MCF 10A (cell line): ENCODE measurements at regions not wholly inside any gene's neighbourhood (a gene's known extent, or its start where the extent isn't known, plus 50 kb on each side); places are given as distances from the start of the nearest gene placed in this dataset.

Experiments used
- BruUV-seq: library from RNA; stranded (reverse); fragments of 400-500 nt; replicated peaks from 2 replicates; lab custom pipeline; 2021; lab: Mats Ljungman, UMichigan
- CTCF ChIA-PET: fragments of 300-600 bp; sonication (Branson Sonifier 250); formaldehyde crosslinking; extraction: SDS; loops from one replicate; lab custom pipeline; 2021; ENCODE audit warnings: antibody characterized with exemption, inconsistent platforms; lab: Yijun Ruan, JAX
- POLR2A ChIA-PET: fragments of 300-600, 350-650 bp; sonication (Branson Sonifier 250); formaldehyde crosslinking; extraction: SDS; loops from one replicate; lab custom pipeline; 2020; ENCODE audit warnings: antibody characterized with exemption, inconsistent platforms; lab: Yijun Ruan, JAX
- DNase-seq: peaks from one replicate; pipeline ENCODE4 v3.0.0-alpha.2; 2018; ENCODE audit not compliant: unreplicated experiment
- H3K27ac Mint-ChIP-seq: one replicate; pipeline ENCODE4 v1.8.0; 2022; ENCODE audit warnings: mild to moderate bottlenecking, low read depth, mixed read lengths; ENCODE audit not compliant: unreplicated experiment
- H3K27me3 Mint-ChIP-seq: one replicate; pipeline ENCODE4 v1.8.0; 2022; ENCODE audit warnings: mixed read lengths; ENCODE audit not compliant: insufficient read depth, unreplicated experiment
- H3K36me3 Mint-ChIP-seq: one replicate; pipeline ENCODE4 v1.8.0; 2022; ENCODE audit warnings: mild to moderate bottlenecking, moderate library complexity, mixed read lengths; ENCODE audit not compliant: insufficient read depth, unreplicated experiment
- H3K4me1 Mint-ChIP-seq: one replicate; pipeline ENCODE4 v1.8.0; 2022; ENCODE audit warnings: mixed read lengths; ENCODE audit not compliant: insufficient read depth, unreplicated experiment
- H3K4me3 Mint-ChIP-seq: one replicate; pipeline ENCODE4 v1.8.0; 2022; ENCODE audit warnings: mild to moderate bottlenecking, moderate library complexity, mixed read lengths; ENCODE audit not compliant: unreplicated experiment
- H3K9me3 Mint-ChIP-seq: one replicate; pipeline ENCODE4 v1.8.0; 2022; ENCODE audit warnings: mixed read lengths; ENCODE audit not compliant: unreplicated experiment
- intact Hi-C: fragments of 100-400 bp; cut with micrococcal nuclease; formaldehyde crosslinking; loops from 2 replicates; pipeline ENCODE4 v1.14.1; 2022
- TF ChIP-seq, protein P1 (sequence below): fragments of 200-600 bp; IDR thresholded peaks from one replicate; pipeline ENCODE4 v1.8.0; 2022; ENCODE audit warnings: antibody characterized with exemption, mild to moderate bottlenecking; ENCODE audit not compliant: unreplicated experiment

DNA sequence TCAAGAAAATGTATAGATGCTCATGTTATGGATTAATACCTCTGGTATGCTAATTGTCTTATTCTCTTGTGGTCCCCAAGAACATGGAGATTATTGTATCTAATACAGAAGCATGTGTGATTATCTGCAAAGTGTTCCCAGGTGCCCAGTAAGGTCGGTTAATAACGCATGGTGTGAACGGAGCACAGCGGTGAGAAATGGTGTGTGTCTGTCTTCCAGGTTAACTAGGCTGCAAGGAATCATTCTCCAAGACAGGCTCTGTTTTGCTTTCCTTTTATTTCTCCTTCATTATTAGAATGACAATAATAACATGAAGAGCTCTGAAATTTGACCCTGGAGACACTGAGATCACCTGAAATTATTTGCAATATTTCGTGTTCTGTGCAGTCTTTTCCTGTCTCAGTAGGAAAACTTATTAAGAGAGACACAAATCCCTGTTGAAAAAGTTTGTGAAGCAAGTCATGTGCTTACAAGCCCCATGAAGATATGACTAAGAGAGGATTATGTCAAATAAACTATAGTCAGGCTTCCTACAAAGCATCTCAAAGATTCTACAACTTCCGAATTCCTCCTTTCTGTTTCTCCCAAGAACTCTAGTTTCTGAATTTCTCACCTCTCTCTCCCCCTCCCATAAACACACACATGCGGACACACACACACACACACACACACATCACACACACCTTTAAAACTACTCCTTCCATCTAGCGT, 230.9 kb downstream of the HS3ST1 start:
- ChIA-PET POLR2A (no interaction called here), CTCF (no interaction called here)
- TF ChIP-seq, protein P1, sequence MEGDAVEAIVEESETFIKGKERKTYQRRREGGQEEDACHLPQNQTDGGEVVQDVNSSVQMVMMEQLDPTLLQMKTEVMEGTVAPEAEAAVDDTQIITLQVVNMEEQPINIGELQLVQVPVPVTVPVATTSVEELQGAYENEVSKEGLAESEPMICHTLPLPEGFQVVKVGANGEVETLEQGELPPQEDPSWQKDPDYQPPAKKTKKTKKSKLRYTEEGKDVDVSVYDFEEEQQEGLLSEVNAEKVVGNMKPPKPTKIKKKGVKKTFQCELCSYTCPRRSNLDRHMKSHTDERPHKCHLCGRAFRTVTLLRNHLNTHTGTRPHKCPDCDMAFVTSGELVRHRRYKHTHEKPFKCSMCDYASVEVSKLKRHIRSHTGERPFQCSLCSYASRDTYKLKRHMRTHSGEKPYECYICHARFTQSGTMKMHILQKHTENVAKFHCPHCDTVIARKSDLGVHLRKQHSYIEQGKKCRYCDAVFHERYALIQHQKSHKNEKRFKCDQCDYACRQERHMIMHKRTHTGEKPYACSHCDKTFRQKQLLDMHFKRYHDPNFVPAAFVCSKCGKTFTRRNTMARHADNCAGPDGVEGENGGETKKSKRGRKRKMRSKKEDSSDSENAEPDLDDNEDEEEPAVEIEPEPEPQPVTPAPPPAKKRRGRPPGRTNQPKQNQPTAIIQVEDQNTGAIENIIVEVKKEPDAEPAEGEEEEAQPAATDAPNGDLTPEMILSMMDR = no peak
- BruUV-seq = no TSS peak
- H3K27ac Mint-ChIP-seq = no peak overlapping the region
- DNase-seq = no peak
- intact Hi-C loops = no loop called here
- H3K9me3 Mint-ChIP-seq = peaks cover 18% of the 10 kb centered on the region
- no peaks in the 10 kb centered on the region for H3K27me3 Mint-ChIP-seq
- H3K4me3 Mint-ChIP-seq = no peak overlapping the region
- no peaks in the 10 kb centered on the region for H3K4me1 Mint-ChIP-seq
- peaks cover 5% of the 10 kb centered on the region for H3K36me3 Mint-ChIP-seq

DNA sequence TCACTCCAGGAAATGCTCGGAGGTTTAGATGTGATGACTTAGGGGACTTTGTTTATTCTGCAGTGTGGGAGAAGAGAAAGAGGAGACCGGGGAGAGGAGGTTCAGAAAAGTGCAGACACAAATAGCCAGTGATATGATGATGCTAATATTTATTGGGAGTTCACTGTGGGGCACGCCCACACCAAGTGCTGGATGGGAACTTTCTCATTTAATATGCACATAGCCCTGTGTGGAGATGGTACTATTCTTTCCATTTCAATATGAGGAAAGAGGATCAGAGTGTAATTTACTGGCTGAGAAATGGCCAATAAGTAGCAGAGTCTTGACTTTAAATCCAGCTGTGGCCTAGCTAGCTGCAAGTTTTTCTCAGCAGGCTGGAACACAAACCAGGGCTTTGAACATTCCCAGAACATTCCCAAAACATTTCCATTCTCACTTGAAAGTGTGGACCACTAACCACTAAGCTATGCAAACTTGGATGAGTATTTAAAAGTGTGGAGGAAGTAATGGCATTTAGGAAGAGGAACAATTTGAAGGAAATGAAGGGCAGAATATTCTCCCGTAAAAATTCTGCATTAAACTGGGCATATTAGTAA, 231.7 kb downstream of the HS3ST1 start:
- ChIA-PET POLR2A (no interaction called here), CTCF (no interaction called here)
- H3K27ac Mint-ChIP-seq = no peak overlapping the region
- intact Hi-C loops = no loop called here
- no TSS peak for BruUV-seq
- no peak overlapping the region for H3K4me3 Mint-ChIP-seq
- peaks cover 5% of the 10 kb centered on the region for H3K36me3 Mint-ChIP-seq
- DNase-seq = no peak
- no peaks in the 10 kb centered on the region for H3K27me3 Mint-ChIP-seq
- TF ChIP-seq, protein P1 = no peak
- no peaks in the 10 kb centered on the region for H3K4me1 Mint-ChIP-seq
- peaks cover 20% of the 10 kb centered on the region for H3K9me3 Mint-ChIP-seq

DNA sequence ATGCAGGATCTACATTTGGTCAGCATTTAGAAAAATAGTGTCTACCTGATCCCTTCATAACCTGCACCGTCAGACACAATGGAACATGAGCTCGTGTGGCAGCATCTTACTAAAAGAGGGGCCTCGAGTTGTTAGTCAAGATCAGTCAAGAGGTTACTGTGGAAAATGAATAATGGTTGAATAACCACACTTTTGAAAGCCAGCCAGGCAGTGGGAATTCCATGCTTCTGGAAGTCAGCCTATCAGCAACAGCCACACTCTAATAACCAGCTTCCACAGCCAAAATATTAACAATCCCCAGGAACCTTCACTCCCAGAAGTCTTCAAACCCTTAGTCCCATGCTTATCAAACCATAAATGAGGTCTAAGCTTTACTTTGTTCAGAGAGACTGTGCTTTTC, 234.3 kb downstream of the HS3ST1 start:
- Mint-ChIP-seq H3K4me3 (no peak overlapping the region), H3K4me1 (no peaks in the 10 kb centered on the region), H3K36me3 (peaks cover 5% of the 10 kb centered on the region), H3K9me3 (peaks cover 25% of the 10 kb centered on the region), H3K27ac (no peak overlapping the region), H3K27me3 (no peaks in the 10 kb centered on the region)
- no TSS peak for BruUV-seq
- intact Hi-C loops = no loop called here
- TF ChIP-seq, protein P1 = no peak
- ChIA-PET CTCF (interaction anchor here (0.6 kb wide), 1 partner anchor 525 kb away, joined by 3 read pairs; no protein-coding TSS in a partner anchor), POLR2A (no interaction called here)
- DNase-seq = no peak

DNA sequence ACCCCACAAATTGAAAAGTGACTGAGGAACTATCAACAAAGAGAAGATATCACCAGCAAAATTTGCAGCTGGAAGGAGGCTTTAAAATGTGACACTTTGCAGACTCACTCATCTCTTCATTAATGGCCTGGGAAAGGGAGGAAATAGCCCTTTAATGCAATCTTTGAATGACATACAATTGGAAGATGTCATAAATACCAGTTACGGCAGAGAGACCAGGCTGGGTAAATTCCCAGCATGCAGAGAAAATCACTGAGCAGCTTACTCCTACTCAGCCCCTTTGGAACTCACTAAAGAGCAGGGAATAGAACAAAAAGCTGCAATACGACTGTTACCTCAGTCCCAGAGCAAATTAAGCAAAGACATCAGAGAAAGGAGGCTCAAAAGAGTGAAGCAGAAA, 238.9 kb downstream of the HS3ST1 start:
- ChIA-PET POLR2A (no interaction called here), CTCF (no interaction called here)
- DNase-seq = no peak
- H3K4me1 Mint-ChIP-seq = no peaks in the 10 kb centered on the region
- TF ChIP-seq, protein P1 = no peak
- no peaks in the 10 kb centered on the region for H3K27me3 Mint-ChIP-seq
- H3K9me3 Mint-ChIP-seq = peaks cover 17% of the 10 kb centered on the region
- no peaks in the 10 kb centered on the region for H3K36me3 Mint-ChIP-seq
- no peak overlapping the region for H3K27ac Mint-ChIP-seq
- H3K4me3 Mint-ChIP-seq = no peak overlapping the region
- intact Hi-C loops = no loop called here
- BruUV-seq = no TSS peak
